ENCODE measurements at regions not wholly inside any gene's neighbourhood (a gene's known extent, or its start where the extent isn't known, plus 50 kb on each side); places are given as distances from the start of the nearest gene placed in this dataset.

GRCh38 chr3:69474186-69474585, 88.3 kb upstream of the FRMD4B start:
- TF ChIP-seq POLR2A (IDR thresholded peaks at IDR 0.05), result no peak
- TF ChIP-seq CTCF (IDR thresholded peaks at IDR 0.05), result no peak
